ENCODE measurements at regions not wholly inside any gene's neighbourhood (a gene's known extent, or its start where the extent isn't known, plus 50 kb on each side); places are given as distances from the start of the nearest gene placed in this dataset.
"Not testable (repeated sequence)": the region's sequence is repeated elsewhere in the genome, so short reads cannot be mapped to it uniquely, and the experiment has no call there.

- no peak for DNase-seq
These were observed 147.3 kb upstream of the ZNF385D start for GRCh38 chr3:21898316-21898715.

GRCh38 chr3:21901484-21901883, 150.5 kb upstream of the ZNF385D start:
- no peak for DNase-seq

DNA sequence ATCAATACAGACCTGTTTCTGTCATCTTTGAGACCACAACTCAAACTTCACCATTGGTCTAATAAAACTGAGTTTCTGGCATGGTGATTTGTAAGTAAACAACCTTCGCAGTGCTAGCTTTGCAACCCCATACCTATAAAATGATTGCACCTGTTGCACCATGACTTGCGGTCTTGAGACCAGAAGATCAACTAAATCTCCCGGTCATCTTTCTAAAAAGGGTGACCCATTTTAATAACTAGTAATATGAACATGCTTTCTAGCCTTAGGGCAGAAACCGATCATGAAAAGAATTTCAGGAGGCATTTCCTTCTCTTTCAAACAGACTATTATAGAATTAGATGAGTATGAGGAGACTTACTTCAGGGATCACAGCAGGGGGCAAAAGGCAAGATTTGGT, 151.9 kb upstream of the ZNF385D start:
- no peak for DNase-seq

DNA sequence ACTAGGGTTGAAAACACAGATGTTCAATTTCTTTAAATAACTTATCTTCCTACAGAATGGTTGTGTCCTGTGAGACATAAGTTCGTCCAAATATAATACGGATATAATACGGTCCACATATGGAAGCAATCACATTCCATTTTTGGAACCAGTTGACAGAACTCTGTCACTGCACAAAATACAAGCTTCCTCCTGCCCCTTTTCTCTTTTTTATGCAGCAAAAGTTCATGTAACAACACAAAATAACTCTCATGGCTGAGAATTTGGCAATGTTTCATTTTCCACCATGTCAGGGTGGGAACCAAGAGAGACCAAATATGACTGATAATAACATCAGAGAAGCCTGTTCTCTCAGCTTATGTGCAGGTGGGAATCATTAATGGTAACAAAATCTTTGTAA, 158.1 kb upstream of the ZNF385D start:
- DNase-seq: no peak

- no peak for DNase-seq
These were observed 161.7 kb upstream of the ZNF385D start for GRCh38 chr3:21912711-21913110.

DNA sequence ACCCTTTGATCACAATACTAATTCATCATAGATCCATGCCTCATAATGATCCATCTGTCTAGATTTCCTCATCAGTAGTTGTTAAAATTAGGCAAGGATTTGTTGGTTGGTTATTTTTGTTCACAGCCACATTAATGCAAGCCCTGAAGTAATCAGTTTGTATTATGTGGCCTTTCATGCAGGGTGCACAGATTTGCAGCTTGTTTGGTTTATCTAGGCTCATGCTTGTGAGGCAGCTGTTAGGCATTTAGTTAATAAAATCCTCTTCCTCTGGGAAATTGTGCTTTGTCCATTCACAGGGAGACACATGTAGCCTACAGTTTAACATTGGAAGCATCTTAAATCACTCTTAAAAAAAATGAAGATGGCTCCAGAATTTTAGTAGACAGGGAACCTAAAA, 162.8 kb upstream of the ZNF385D start:
- no peak for DNase-seq

GRCh38 chr3:21914451-21914850, 163.4 kb upstream of the ZNF385D start:
- no peak for DNase-seq

DNA sequence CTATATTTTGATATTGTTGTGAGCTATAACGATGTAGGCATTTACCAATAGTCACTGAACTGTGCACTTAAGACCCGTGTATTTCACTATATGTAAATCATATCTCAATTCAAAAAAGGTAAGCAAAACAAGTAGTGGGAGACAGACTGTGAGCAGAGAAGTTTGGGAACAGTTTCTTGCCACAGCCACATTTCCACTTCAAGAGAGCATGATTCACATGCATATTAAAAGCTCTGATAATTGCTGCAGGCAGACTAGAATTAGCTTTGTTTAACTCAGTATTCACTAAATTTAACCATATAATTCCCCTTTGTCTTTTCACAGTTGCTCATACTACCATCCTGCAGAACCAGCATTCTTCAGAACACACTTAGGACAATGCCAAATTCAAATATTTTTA, 168.4 kb upstream of the ZNF385D start:
- DNase-seq: no peak

- no peak for DNase-seq
These were observed 169.4 kb upstream of the ZNF385D start for GRCh38 chr3:21920421-21920861.

DNA sequence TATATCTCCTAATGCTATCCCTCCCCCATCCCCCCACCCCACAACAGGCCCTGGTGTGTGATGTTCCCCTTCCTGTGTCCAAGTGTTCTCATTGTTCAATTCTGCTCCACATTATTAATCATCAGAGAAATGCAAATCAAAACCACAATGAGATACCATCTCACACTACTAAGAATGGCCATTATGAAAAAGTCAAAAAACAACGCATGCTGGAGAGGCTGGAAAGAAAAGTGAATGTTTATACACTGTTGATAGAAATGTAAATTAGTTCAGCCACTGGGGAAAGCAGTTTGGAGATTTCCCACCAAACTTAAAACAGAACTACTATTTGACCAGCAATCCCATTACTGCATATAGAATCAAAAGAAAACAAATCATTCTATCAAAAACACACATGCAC, 172.1 kb upstream of the ZNF385D start:
- not testable (repeated sequence) for DNase-seq

DNA sequence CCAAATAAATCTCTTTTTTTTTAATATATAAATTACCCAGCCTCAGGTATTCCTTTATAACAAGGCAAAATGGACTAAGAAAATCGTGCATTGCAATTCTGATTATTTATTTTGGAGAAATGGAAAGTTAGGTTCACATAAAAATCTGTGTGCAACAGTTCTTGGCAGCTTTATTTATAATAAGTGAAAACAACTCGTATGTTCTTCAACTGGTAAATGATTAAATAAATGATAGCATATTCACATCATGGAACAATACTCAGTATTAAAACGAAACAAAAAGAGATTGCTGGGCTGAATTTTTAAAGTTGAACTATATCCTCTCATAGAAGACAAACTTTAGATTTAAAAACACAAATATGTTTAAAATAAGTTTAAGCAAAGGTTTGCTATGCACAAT, 176.3 kb upstream of the ZNF385D start:
- DNase-seq: no peak

GRCh38 chr3:21934591-21934990, 183.6 kb upstream of the ZNF385D start:
- DNase-seq: no peak

DNA sequence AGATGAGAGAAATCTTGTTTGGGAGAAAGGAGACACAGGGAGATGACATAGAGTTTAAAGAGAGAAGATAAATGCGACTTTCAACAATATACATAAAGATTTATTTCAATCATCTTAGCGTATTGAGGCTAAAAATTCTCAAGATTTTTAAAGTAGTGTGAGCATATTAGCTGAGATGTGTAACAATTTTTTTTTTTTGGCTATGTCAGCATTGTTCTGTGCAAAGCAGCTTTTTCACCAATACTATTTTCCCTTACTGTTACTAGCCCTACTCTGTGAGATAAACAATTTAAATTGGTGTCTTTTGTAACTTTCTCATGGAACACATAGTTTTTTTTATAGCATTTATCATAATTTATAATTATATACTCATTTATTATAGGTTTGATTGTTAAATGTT, 185.2 kb upstream of the ZNF385D start:
- no peak for DNase-seq

- DNase-seq: no peak
These were observed 187.3 kb upstream of the ZNF385D start for GRCh38 chr3:21938267-21938681.

DNA sequence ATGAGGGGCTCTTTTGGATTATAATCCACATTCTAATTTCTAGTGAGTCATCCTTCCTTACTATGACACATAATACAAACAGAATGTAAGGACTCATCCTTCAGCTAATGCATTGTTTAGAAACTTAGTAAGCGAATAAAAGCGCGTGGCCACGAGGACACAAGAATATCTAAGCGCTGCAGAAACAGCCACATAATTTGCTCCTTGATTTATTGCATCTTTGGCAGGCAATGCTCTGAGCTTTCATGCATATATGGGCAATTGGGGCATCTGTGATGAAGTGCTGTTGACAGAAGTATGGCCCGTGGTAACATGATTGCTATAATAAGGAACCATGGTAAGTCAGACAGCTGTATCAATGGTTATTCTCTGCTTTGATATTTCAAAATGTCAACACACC, 191.3 kb upstream of the ZNF385D start:
- DNase-seq: peak; percentile 96 to 97

DNA sequence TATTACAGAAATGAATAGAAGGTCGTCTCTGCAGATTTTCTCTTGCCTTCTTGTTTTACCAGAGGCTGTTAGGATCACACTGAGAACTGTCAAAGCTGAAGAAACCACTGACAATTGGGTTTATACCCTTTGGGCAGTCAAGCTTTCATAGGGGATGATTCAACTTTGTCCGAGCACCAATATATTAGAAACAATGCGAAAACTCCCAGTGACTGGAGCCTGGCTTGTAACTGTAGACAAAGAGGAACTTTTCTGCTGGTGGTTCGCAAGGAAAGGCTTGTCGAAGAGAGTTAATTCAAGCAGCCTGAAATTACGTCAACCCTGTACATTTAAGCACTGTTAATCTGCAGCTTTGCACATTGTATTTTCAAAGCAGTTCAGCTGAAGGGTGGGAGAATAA, 193.2 kb upstream of the ZNF385D start:
- no peak for DNase-seq

GRCh38 chr3:21952856-21953255, 201.8 kb upstream of the ZNF385D start:
- DNase-seq: no peak

DNA sequence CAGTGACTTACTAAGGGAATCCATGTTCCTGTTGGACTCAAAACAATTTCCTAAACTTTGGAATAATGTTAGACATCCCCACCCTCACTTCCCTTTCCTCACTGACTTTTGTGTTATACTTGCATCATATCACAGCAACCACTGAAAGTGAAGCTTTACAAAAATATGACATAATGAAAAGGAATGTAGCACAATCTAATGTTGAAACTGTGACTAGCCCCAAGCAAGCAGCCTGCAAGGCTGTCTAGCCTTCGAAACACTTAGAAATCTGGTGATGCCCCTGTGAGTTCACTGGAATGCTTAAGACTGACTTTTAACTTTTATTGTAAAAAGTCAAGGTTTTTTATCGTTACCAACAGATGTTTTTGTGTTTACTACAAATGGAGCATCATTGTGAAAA, 203.7 kb upstream of the ZNF385D start:
- no peak for DNase-seq

DNA sequence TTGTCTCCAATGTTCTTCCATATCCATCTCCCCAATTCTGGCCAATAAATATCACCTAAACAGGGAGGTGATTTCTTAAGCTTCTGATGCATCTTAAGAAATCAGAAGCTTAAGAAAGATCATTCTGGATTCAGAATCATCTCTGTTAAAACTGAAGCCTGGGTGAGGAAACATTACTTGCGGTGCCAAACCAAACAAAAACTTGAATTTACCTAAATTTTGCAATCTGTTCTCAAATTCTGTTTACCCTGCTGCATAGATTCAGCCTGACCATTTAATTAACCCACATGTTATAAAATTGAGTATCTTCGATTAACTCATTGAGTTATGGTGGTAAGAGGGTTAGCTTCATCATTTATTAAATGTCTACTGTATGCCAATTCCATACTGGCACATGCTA, 204.4 kb upstream of the ZNF385D start:
- no peak for DNase-seq

- DNase-seq: no peak
These were observed 209.0 kb upstream of the ZNF385D start for GRCh38 chr3:21960033-21960432.

DNA sequence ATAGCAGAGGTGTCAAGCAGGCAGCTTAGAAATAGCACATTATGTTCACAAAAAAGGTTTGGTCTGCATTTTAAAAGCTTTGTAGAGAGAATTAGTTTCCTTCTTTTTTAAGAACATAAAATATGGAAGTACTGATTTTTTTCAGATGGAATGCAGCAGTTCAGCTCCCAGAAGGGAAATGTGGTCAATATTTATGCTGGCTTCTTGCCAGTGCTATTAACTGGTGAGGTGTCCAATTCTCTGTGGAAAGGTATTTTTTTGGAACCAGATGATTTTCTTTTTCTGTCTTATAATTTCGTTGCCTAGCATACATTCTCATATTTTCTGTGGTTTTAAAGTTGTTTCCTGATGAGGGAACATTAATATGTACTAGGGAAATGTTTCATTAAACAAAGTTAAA, 211.4 kb upstream of the ZNF385D start:
- DNase-seq: peak in 1 of 2 experiments; percentile 30

GRCh38 chr3:21966457-21966856, 215.4 kb upstream of the ZNF385D start:
- not testable (repeated sequence) for DNase-seq

DNA sequence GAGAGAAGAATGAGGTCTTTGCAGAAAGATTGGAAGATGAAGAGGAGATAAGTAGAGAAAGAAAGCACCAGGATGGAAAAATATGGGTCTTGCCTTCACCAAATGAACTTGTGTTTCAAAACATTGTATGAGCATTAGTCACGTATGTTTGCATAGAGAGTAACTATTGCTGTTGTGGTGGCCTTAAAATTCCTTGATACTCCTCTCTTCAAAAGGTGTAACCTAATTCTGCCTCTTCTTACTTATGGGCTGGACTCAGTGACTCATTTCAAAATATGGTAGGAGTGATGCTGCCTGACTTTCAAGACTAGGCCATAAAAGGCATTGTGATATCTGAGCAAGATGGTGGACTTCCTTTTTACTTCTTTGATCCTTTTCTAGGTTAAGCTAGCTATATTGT, 228.7 kb upstream of the ZNF385D start:
- DNase-seq: no peak

GRCh38 chr3:21989341-21990042, 238.5 kb upstream of the ZNF385D start:
- DNase-seq: no peak

- no peak for DNase-seq
These were observed 240.1 kb upstream of the ZNF385D start for GRCh38 chr3:21991061-21991460.

Measured in SHP77 (cell line).